HepG2 (cell line): ENCODE measurements at regions not wholly inside any gene's neighbourhood (a gene's known extent, or its start where the extent isn't known, plus 50 kb on each side); places are given as distances from the start of the nearest gene placed in this dataset.

Experiments
- ARID2 ChIP-seq: sonication (generic); formaldehyde crosslinking; IDR thresholded peaks from 2 replicates; pipeline ENCODE4 v1.8.1; 2022; ENCODE audit warnings: mild to moderate bottlenecking, missing genetic modification reagents, borderline replicate concordance
- CBX2 ChIP-seq, 2 experiments: fragments of 200-600 bp in 1 of 2; sonication (generic); formaldehyde crosslinking in 1 of 2; IDR thresholded peaks; 2 replicates each; pipeline versions ENCODE4 v1.7.0 to v1.8.1; 2018 to 2022; ENCODE audit warnings: low read depth in 2 of 2, low read length in 1 of 2, mild to moderate bottlenecking in 1 of 2, missing genetic modification reagents in 1 of 2
- DR1 ChIP-seq: sonication (generic); formaldehyde crosslinking; IDR thresholded peaks from 2 replicates; pipeline ENCODE4 v1.8.0; 2021; ENCODE audit warnings: mild to moderate bottlenecking, missing genetic modification reagents, inconsistent platforms
- HDAC1 ChIP-seq: sonication (generic); formaldehyde crosslinking; IDR thresholded peaks from 2 replicates; pipeline ENCODE4 v1.5.1; 2020; ENCODE audit warnings: mild to moderate bottlenecking, missing genetic modification reagents
- HINFP ChIP-seq: sonication (generic); formaldehyde crosslinking; IDR thresholded peaks from 2 replicates; pipeline ENCODE4 v1.4.0; 2020; ENCODE audit warnings: low read depth, mild to moderate bottlenecking, missing genetic modification reagents
- HOXA5 ChIP-seq: sonication (generic); formaldehyde crosslinking; IDR thresholded peaks from 2 replicates; pipeline ENCODE4 v1.4.0; 2020; ENCODE audit warnings: missing genetic modification reagents
- LCORL ChIP-seq, 2 experiments: fragments of 450-650 bp in 1 of 2; sonication (generic) in 1 of 2; formaldehyde crosslinking in 1 of 2; IDR thresholded peaks; 2 replicates each; pipeline versions ENCODE4 v1.5.0 to v1.6.1; 2017 to 2020; ENCODE audit warnings: antibody characterized with exemption in 1 of 2, missing genetic modification reagents in 1 of 2
- NR2F6 ChIP-seq, 2 experiments: IDR thresholded peaks; 2 replicates each; pipeline ENCODE4 v1.6.1; 2016; ENCODE audit warnings: antibody characterized with exemption in 1 of 2, mild to moderate bottlenecking in 1 of 2
- PRDM10 ChIP-seq: sonication (generic); formaldehyde crosslinking; IDR thresholded peaks from 2 replicates; pipeline ENCODE4 v1.4.0; 2020; ENCODE audit warnings: low read depth, missing genetic modification reagents
- SETDB1 ChIP-seq: sonication (generic); formaldehyde crosslinking; IDR thresholded peaks from 2 replicates; pipeline ENCODE4 v1.5.1; 2020; ENCODE audit warnings: missing genetic modification reagents, mild to moderate bottlenecking, borderline replicate concordance
- TMF1 ChIP-seq: sonication (generic); formaldehyde crosslinking; IDR thresholded peaks from 2 replicates; pipeline ENCODE4 v1.8.1; 2022; ENCODE audit warnings: low read depth, missing genetic modification reagents
- ZNF12 ChIP-seq: sonication (generic); formaldehyde crosslinking; IDR thresholded peaks from 2 replicates; pipeline ENCODE4 v1.5.0; 2020; ENCODE audit warnings: missing genetic modification reagents
- ZNF547 ChIP-seq: sonication (generic); formaldehyde crosslinking; IDR thresholded peaks from 2 replicates; pipeline ENCODE4 v1.5.1; 2020; ENCODE audit warnings: mild to moderate bottlenecking, missing genetic modification reagents
- ZNF552 ChIP-seq: sonication (generic); formaldehyde crosslinking; IDR thresholded peaks from 2 replicates; pipeline ENCODE4 v1.9.0; 2022; ENCODE audit warnings: missing genetic modification reagents, mild to moderate bottlenecking, borderline replicate concordance
- ZNF609 ChIP-seq: sonication (generic); formaldehyde crosslinking; IDR thresholded peaks from 2 replicates; pipeline ENCODE4 v1.4.0; 2020; ENCODE audit warnings: mild to moderate bottlenecking, missing genetic modification reagents, borderline replicate concordance
- ZNF674 ChIP-seq: sonication (generic); formaldehyde crosslinking; IDR thresholded peaks from 2 replicates; pipeline ENCODE4 v1.5.0; 2020; ENCODE audit warnings: low read depth, mild to moderate bottlenecking, missing genetic modification reagents
- ZNF724P ChIP-seq: sonication (generic); formaldehyde crosslinking; IDR thresholded peaks from 2 replicates; pipeline ENCODE4 v1.8.0; 2022; ENCODE audit warnings: missing genetic modification reagents, borderline replicate concordance
- TF ChIP-seq, protein P1 (sequence below): sonication (generic); formaldehyde crosslinking; IDR thresholded peaks from 2 replicates; pipeline ENCODE4 v1.8.0; 2022; ENCODE audit warnings: missing genetic modification reagents, low read depth, mild to moderate bottlenecking, borderline replicate concordance

DNA sequence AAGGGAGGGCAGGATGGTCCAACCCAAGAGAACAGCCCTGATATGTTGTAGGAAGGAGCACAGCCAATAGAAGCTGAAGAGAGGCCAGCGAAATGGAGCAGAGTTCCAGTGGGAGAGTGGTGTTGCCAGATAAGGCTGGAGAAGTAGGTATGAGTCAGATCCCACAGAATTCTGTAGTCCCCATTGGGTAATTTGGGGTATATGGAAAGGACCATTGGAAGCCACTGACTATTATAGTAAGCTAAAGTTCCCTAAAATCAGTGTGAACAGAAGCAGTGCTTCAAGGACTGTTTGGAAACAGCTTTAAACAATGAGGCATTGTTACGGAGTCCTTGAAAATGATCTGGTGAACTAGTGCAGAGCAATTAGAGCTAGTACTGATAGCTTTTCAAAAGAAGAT is 63.0 kb downstream of the DISP1 start (continued):
- no peak for TF ChIP-seq PRDM10
- peak; percentile 64; the same call in 1 of the 2 replicates for TF ChIP-seq ZNF12 (CRISPR knock-in tag)
- no peak for TF ChIP-seq DR1 (CRISPR knock-in tag)
- no peak for TF ChIP-seq HOXA5 (CRISPR knock-in tag)
- TF ChIP-seq HINFP (CRISPR knock-in tag) = no peak
- TF ChIP-seq ZNF552 = no peak
- TF ChIP-seq SETDB1 (CRISPR knock-in tag) = no peak
- TF ChIP-seq ZNF547 (CRISPR knock-in tag) = no peak
- TF ChIP-seq ZNF724P = no peak
- no peak for TF ChIP-seq HDAC1 (CRISPR knock-in tag)
- TF ChIP-seq CBX2 (IDR thresholded peaks at IDR 0.05; ENCODE audit: low read depth, low read length) = no peak
- TF ChIP-seq CBX2 (CRISPR knock-in tag; IDR thresholded peaks at IDR 0.05; ENCODE audit: low read depth) = no peak
- TF ChIP-seq TMF1 (CRISPR knock-in tag) = no peak
- TF ChIP-seq LCORL (IDR thresholded peaks at IDR 0.05) = no peak
- TF ChIP-seq LCORL (CRISPR knock-in tag; IDR thresholded peaks at IDR 0.05) = no peak
- TF ChIP-seq ZNF609 = no peak
- TF ChIP-seq NR2F6 (IDR thresholded peaks at IDR 0.05) = no peak
- no peak for TF ChIP-seq NR2F6 (CRISPR knock-in tag; IDR thresholded peaks at IDR 0.05)
- no peak for TF ChIP-seq ARID2 (CRISPR knock-in tag)
- TF ChIP-seq, protein P1, sequence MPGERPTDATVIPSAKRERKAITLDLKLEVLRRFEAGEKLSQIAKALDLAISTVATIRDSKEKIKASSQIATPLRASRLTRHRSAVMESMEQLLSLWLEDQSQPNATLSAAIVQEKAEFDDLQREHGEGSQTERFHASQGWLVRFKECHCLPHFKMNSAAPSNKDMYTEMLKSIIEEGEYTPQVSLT = no peak
- TF ChIP-seq ZNF674 (CRISPR knock-in tag) = no peak
